Adrenal gland (tissue), 9 donors: ENCODE measurements at regions not wholly inside any gene's neighbourhood (a gene's known extent, or its start where the extent isn't known, plus 50 kb on each side); places are given as distances from the start of the nearest gene placed in this dataset.

Experiments used
- DNase-seq, 7 donors: peaks; one replicate each; pipeline ENCODE4 v3.0.0-alpha.2; 2019 to 2020
- H3K27ac ChIP-seq, 5 donors: fragments of 200-600 bp; sonication (generic) in 4 of 5; 1 replicate in 3 of 5; 2 replicates in 2 of 5; pipeline versions ENCODE4 v1.5.1 to v1.8.0; 2016 to 2020; ENCODE audit warnings: mild to moderate bottlenecking in 1 of 5
- H3K27me3 ChIP-seq: fragments of 200-600 bp; 2 replicates; pipeline ENCODE4 v1.8.0; 2021
- H3K36me3 ChIP-seq, 2 donors: fragments of 200-600 bp; replicated peaks in 1 of 2; 1 replicate in 1 of 2; 2 replicates in 1 of 2; pipeline versions ENCODE4 v1.5.1 to v1.8.0; 2018 to 2022
- H3K4me1 ChIP-seq, 2 donors: fragments of 200-600 bp; replicated peaks in 1 of 2; 1 replicate in 1 of 2; 2 replicates in 1 of 2; pipeline versions ENCODE4 v1.5.1 to v1.8.0; 2018 to 2021
- H3K4me3 ChIP-seq, 4 donors: fragments of 200-600 bp; sonication (generic) in 3 of 4; one replicate each; pipeline ENCODE4 v1.5.1; 2016 to 2018
- H3K9me3 ChIP-seq, 3 donors: fragments of 200-600 bp; sonication (generic) in 1 of 3; replicated peaks in 1 of 3; 1 replicate in 2 of 3; 2 replicates in 1 of 3; pipeline versions ENCODE4 v1.5.1 to v1.8.0; 2016 to 2021
- POLR2A ChIP-seq, 2 donors: fragments of 450-650 bp; IDR thresholded peaks; one replicate each; pipeline ENCODE4 v1.6.1; 2017; ENCODE audit warnings: antibody characterized with exemption in 2 of 2, mild to moderate bottlenecking in 2 of 2, moderate library complexity in 1 of 2
- WGBS, 4 donors: extraction: QIAGEN DNeasy Blood & Tissue Kit in 2 of 4; methylation state at CpG; one replicate each; pipeline versions ENCODE4 v1.1.5 to v1.1.7; 2013 to 2017; 5-methylcytosine and 5-hydroxymethylcytosine counted together
- intact Hi-C, 2 donors: fragments of 100-400 bp; cut with DNase I; formaldehyde crosslinking; loops; one replicate each; pipeline versions ENCODE4 v1.14.1 to v1.15.0; 2022 to 2023
- TF ChIP-seq, protein P1 (sequence below), 6 experiments: fragments of 450-650 bp in 4 of 6; fragments of 200-600 bp in 2 of 6; sonication (generic) in 1 of 6; IDR thresholded peaks; 1 replicate in 5 of 6; 2 replicates in 1 of 6; pipeline versions ENCODE4 v1.5.1 to v1.8.0; 2016 to 2021; ENCODE audit warnings: antibody characterized with exemption in 6 of 6, mild to moderate bottlenecking in 2 of 6, moderate library complexity in 1 of 6
- donor health status: healthy with polysubstance abuse.
- donor health status: Bipolar disorder and iron deficiency.
- donor health status: DM: yes; HTN: yes; CAD: no.
- donor health status: DM: no; HTN: no; CAD: no.
- donor health status: DM: no; HTN: no; CAD: no.

GRCh38 chr5:103434057-103434456, 128.5 kb downstream of the NUDT12 start:
- TF ChIP-seq, protein P1, sequence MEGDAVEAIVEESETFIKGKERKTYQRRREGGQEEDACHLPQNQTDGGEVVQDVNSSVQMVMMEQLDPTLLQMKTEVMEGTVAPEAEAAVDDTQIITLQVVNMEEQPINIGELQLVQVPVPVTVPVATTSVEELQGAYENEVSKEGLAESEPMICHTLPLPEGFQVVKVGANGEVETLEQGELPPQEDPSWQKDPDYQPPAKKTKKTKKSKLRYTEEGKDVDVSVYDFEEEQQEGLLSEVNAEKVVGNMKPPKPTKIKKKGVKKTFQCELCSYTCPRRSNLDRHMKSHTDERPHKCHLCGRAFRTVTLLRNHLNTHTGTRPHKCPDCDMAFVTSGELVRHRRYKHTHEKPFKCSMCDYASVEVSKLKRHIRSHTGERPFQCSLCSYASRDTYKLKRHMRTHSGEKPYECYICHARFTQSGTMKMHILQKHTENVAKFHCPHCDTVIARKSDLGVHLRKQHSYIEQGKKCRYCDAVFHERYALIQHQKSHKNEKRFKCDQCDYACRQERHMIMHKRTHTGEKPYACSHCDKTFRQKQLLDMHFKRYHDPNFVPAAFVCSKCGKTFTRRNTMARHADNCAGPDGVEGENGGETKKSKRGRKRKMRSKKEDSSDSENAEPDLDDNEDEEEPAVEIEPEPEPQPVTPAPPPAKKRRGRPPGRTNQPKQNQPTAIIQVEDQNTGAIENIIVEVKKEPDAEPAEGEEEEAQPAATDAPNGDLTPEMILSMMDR (IDR thresholded peaks at IDR 0.05), result no peak
- TF ChIP-seq POLR2A (IDR thresholded peaks at IDR 0.05), result no peak
- intact Hi-C loops, result no loop called here
- 82 to 100% (median 89%) methylated on average over 4 to 8 of the region's 8 CpGs for WGBS, 4 donors
- Histone ChIP-seq H3K9me3 (no peaks in the 10 kb centered on the region), H3K4me3 (no peak overlapping the region), H3K27ac (no peak overlapping the region), H3K27me3 (no peaks in the 10 kb centered on the region), H3K36me3 (no peaks in the 10 kb centered on the region), H3K4me1 (no peaks in the 10 kb centered on the region)
- DNase-seq, result no peak

DNA sequence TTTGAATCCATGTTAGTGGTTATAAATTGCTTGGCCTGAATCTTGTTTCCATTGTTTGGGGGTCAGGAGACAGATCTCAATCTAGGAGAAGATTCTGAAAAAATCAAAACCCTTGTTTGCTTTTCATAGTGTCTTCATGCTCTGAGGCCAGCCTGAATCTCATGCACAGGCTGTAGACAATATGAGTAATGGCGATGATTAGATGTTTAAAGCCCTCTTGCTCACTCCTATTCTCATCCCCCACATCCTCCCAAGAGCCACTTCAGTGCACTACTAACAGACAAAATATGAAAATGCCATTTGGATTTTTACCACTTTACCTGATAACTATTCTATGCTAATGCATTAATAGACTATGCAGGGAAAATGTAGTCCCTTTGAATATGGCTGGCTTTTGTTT, 129.4 kb downstream of the NUDT12 start:
- DNase-seq, result no peak
- no peak overlapping the region for H3K4me3 ChIP-seq
- no peaks in the 10 kb centered on the region for H3K9me3 ChIP-seq
- H3K27ac ChIP-seq, result no peak overlapping the region
- no peaks in the 10 kb centered on the region for H3K4me1 ChIP-seq
- no peaks in the 10 kb centered on the region for H3K36me3 ChIP-seq
- TF ChIP-seq, protein P1 (IDR thresholded peaks at IDR 0.05), result no peak
- no peak for TF ChIP-seq POLR2A (IDR thresholded peaks at IDR 0.05)
- WGBS, 4 donors, result 88 to 100% (median 99%) methylated on average over 1 of the region's 1 CpG
- intact Hi-C loops, result no loop called here
- no peaks in the 10 kb centered on the region for H3K27me3 ChIP-seq

DNA sequence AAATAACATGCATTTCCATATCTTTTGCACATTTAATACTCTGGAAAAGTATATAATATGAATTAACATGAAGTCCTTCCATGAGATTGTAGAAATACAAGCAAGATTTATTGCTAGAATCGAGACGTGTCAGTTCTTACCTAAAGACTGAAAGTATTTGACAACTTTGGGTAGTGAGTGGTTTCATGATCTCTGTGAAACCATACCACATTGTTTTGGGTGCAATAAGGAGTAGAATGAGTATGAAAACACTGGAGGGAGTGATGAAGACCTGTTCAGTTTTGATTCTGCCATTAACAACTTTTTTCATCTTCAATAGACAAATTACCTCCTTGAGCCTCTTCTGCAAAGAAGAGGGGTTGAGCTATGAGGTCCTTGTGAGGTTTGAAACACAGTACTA, 133.7 kb downstream of the NUDT12 start:
- Histone ChIP-seq H3K27ac (no peak overlapping the region), H3K4me1 (no peaks in the 10 kb centered on the region), H3K9me3 (no peaks in the 10 kb centered on the region), H3K27me3 (no peaks in the 10 kb centered on the region), H3K4me3 (no peak overlapping the region), H3K36me3 (no peaks in the 10 kb centered on the region)
- WGBS, 4 donors, result 76 to 82% (median 79%) methylated on average over 2 of the region's 2 CpGs
- intact Hi-C loops, result no loop called here
- no peak for DNase-seq
- TF ChIP-seq, protein P1 (IDR thresholded peaks at IDR 0.05), result no peak
- no peak for TF ChIP-seq POLR2A (IDR thresholded peaks at IDR 0.05)

GRCh38 chr5:103428411-103428871, 134.1 kb downstream of the NUDT12 start:
- WGBS, 4 donors, result 79 to 86% (median 81%) methylated on average over 6 of the region's 6 CpGs
- Histone ChIP-seq H3K4me1 (no peaks in the 10 kb centered on the region), H3K27ac (no peak overlapping the region), H3K36me3 (no peaks in the 10 kb centered on the region), H3K9me3 (no peaks in the 10 kb centered on the region), H3K4me3 (no peak overlapping the region), H3K27me3 (no peaks in the 10 kb centered on the region)
- TF ChIP-seq, protein P1 (IDR thresholded peaks at IDR 0.05), result no peak
- no peak for TF ChIP-seq POLR2A (IDR thresholded peaks at IDR 0.05)
- intact Hi-C loops, result no loop called here
- DNase-seq, result peak in 1 of 7 donors; percentile 68
